Retinal pigment epithelial cell (primary cell): ENCODE measurements at regions not wholly inside any gene's neighbourhood (a gene's known extent, or its start where the extent isn't known, plus 50 kb on each side); places are given as distances from the start of the nearest gene placed in this dataset.

ENCODE experiments used
- DNase-seq: peaks from one replicate; pipeline ENCODE4 v3.0.0-alpha.2; 2010; ENCODE audit warnings: low read depth
- H3K4me3 ChIP-seq: 2 replicates; pipeline ENCODE4 v1.5.1; 2011; ENCODE audit warnings: mild to moderate bottlenecking, low read length, control low read depth, moderate library complexity
- CTCF ChIP-seq: conservative IDR thresholded peaks from 2 replicates; pipeline ENCODE4 v1.5.1; 2011; ENCODE audit warnings: low read depth, low read length, control low read depth, inconsistent platforms

GRCh38 chr22:48042621-48043395, 1280.4 kb downstream of the TBC1D22A start:
- no peak overlapping the region for H3K4me3 ChIP-seq
- TF ChIP-seq CTCF, result no peak
- DNase-seq, result no peak

- no peak for DNase-seq
- TF ChIP-seq CTCF, result no peak
- no peak overlapping the region for H3K4me3 ChIP-seq
These were observed 1276.9 kb downstream of the TBC1D22A start for GRCh38 chr22:48039326-48039725.

DNA sequence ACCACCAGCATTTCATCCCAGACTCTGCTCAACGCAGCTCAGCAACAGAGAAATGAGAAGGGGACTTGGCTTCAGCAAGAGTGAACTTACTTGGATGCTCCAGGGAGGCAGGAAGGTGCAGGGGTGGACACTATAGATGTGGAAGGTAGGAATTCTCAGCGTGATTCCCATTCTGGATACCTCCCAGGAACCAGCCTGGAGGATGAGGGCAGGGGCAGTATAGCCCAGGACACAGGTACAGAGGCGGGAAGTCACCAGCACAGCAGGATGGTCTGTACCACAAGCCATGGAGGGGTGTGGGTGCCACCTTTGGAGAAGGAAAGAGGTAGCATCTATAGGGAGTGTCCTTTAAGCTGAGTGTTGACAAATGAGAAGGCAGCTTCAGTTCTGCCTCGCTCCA, 1275.2 kb downstream of the TBC1D22A start:
- TF ChIP-seq CTCF, result no peak
- H3K4me3 ChIP-seq, result no peak overlapping the region
- no peak for DNase-seq

GRCh38 chr22:48035897-48036296, 1273.4 kb downstream of the TBC1D22A start:
- no peak overlapping the region for H3K4me3 ChIP-seq
- no peak for DNase-seq
- TF ChIP-seq CTCF, result no peak

DNA sequence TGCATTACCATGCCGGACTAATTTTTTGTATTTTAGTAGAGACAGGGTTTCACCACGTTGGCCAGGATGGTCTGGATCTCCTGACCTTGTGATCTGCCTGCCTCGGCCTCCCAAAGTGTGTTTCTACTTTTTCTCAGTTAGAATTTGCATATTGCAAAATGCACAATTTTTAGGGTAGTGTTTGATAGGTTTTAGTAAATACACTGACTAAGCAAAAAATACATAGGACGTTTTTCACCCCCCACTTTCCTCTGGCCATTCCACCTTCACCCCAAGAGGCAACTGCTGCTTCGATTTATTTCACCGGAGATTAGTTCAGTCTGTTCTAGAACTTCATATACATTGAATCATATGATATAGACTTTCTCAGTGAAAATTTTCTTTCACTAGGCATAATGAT, 1269.1 kb downstream of the TBC1D22A start:
- no peak overlapping the region for H3K4me3 ChIP-seq
- TF ChIP-seq CTCF, result no peak
- no peak for DNase-seq

DNA sequence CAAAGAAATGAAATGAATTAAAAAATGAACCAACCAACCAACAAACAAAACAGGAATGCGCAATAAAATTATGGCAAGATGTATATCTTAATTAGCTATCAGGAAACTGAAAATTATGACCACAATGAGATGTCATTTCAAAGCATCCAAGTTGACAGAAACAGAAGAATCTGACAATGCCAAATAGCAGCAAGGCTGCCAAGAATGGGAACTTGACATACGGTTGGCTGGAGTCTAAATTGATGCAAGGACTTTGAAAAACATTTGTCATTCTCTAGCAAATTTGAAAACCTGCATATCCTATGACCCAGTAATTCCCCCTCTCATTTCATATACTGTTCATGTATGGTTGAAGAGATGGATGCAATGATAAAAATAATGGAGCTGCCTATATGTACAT, 1262.6 kb downstream of the TBC1D22A start:
- TF ChIP-seq CTCF, result no peak
- no peak for DNase-seq
- H3K4me3 ChIP-seq, result no peak overlapping the region

- DNase-seq, result no peak
- TF ChIP-seq CTCF, result no peak
- H3K4me3 ChIP-seq, result no peak overlapping the region
These were observed 1259.5 kb downstream of the TBC1D22A start for GRCh38 chr22:48021991-48022401.
